ENCODE measurements at regions not wholly inside any gene's neighbourhood (a gene's known extent, or its start where the extent isn't known, plus 50 kb on each side); places are given as distances from the start of the nearest gene placed in this dataset.

GRCh38 chr12:105977652-105978051 is 161.1 kb downstream of the NUAK1 start:
- Histone ChIP-seq H3K36me3 (replicated peaks in 1 of 2; ENCODE audit: control insufficient read depth in 1 of 2, insufficient read depth in 2 of 2, low read length in 2 of 2) (no peaks in the 10 kb centered on the region), H3K79me2 (ENCODE audit: insufficient read depth, low read length) (no peaks in the 10 kb centered on the region), H3K4me2 (replicated peaks; ENCODE audit: extremely low read depth, low read length, poor library complexity, severe bottlenecking) (no peak overlapping the region), H3K4me1 (ENCODE audit: control insufficient read depth in 1 of 2, insufficient read depth in 2 of 2, low read length in 2 of 2) (no peaks in the 10 kb centered on the region), H3K27me3 (ENCODE audit: control insufficient read depth in 2 of 2, insufficient read depth in 2 of 2, low read length in 2 of 2) (no peaks in the 10 kb centered on the region), H2AFZ (ENCODE audit: insufficient read depth, low read depth, low read length, poor library complexity, severe bottlenecking) (no peak overlapping the region), H3K9me3 (replicated peaks in 1 of 2; ENCODE audit: control insufficient read depth in 1 of 2, insufficient read depth in 1 of 2, low read length in 2 of 2) (no peaks in the 10 kb centered on the region), H3K4me3 (replicated peaks in 1 of 3; ENCODE audit: low read depth in 2 of 3, low read length in 3 of 3) (no peak overlapping the region), H3K27ac (ENCODE audit: low read depth in 1 of 2, low read length in 2 of 2) (no peak overlapping the region), H4K20me1 (ENCODE audit: insufficient read depth, low read length) (no peaks in the 10 kb centered on the region), H3K9ac (ENCODE audit: insufficient read depth, low read length, poor library complexity, severe bottlenecking) (no peak overlapping the region)
- no peak for TF ChIP-seq CTCF (IDR thresholded peaks at IDR 0.05)
- Mint-ChIP-seq H3K27me3 (ENCODE audit: low read depth in 3 of 3) (peaks cover 0 to 5% (median 0%) of the 10 kb centered on the region in 3 donors), H3K4me1 (no peaks in the 10 kb centered on the region), H3K4me3 (no peak overlapping the region), H3K27ac (no peak overlapping the region), H3K9me3 (peaks cover 0 to 8% (median 4%) of the 10 kb centered on the region in 7 donors), H3K36me3 (no peaks in the 10 kb centered on the region)
- WGBS (ENCODE audit: insufficient coverage) = no CpG with 5 or more reads among the region's 1 CpG
- intact Hi-C loops (cut with micrococcal nuclease) = no loop called here
- DNase-seq = no peak

- Mint-ChIP-seq H3K27ac (no peak overlapping the region), H3K27me3 (ENCODE audit: low read depth in 3 of 3) (peaks cover 0 to 5% (median 0%) of the 10 kb centered on the region in 3 donors), H3K9me3 (peaks cover 0 to 12% (median 3%) of the 10 kb centered on the region in 7 donors), H3K36me3 (no peaks in the 10 kb centered on the region), H3K4me1 (no peaks in the 10 kb centered on the region), H3K4me3 (no peak overlapping the region)
- Histone ChIP-seq H3K4me1 (ENCODE audit: control insufficient read depth in 1 of 2, insufficient read depth in 2 of 2, low read length in 2 of 2) (no peaks in the 10 kb centered on the region), H3K79me2 (ENCODE audit: insufficient read depth, low read length) (no peaks in the 10 kb centered on the region), H3K27me3 (ENCODE audit: control insufficient read depth in 2 of 2, insufficient read depth in 2 of 2, low read length in 2 of 2) (no peaks in the 10 kb centered on the region), H3K27ac (ENCODE audit: low read depth in 1 of 2, low read length in 2 of 2) (no peak overlapping the region), H3K9me3 (replicated peaks in 1 of 2; ENCODE audit: control insufficient read depth in 1 of 2, insufficient read depth in 1 of 2, low read length in 2 of 2) (no peaks in the 10 kb centered on the region), H2AFZ (ENCODE audit: insufficient read depth, low read depth, low read length, poor library complexity, severe bottlenecking) (no peak overlapping the region), H3K4me2 (replicated peaks; ENCODE audit: extremely low read depth, low read length, poor library complexity, severe bottlenecking) (no peak overlapping the region), H4K20me1 (ENCODE audit: insufficient read depth, low read length) (no peaks in the 10 kb centered on the region), H3K9ac (ENCODE audit: insufficient read depth, low read length, poor library complexity, severe bottlenecking) (no peak overlapping the region), H3K4me3 (replicated peaks in 1 of 3; ENCODE audit: low read depth in 2 of 3, low read length in 3 of 3) (no peak overlapping the region), H3K36me3 (replicated peaks in 1 of 2; ENCODE audit: control insufficient read depth in 1 of 2, insufficient read depth in 2 of 2, low read length in 2 of 2) (no peaks in the 10 kb centered on the region)
- no peak for TF ChIP-seq CTCF (IDR thresholded peaks at IDR 0.05)
- no peak for DNase-seq
- WGBS (ENCODE audit: insufficient coverage) = 83% methylated on average over 1 of the region's 3 CpGs
- intact Hi-C loops (cut with micrococcal nuclease) = no loop called here
Observed at GRCh38 chr12:105978276-105978675, 160.5 kb downstream of the NUAK1 start.
